Astrocyte (in vitro differentiated cells and primary cell): ENCODE measurements at regions not wholly inside any gene's neighbourhood (a gene's known extent, or its start where the extent isn't known, plus 50 kb on each side); places are given as distances from the start of the nearest gene placed in this dataset.

Experiments
- CTCF ChIP-seq: IDR thresholded peaks from 2 replicates; pipeline ENCODE4 v1.5.1; 2011; ENCODE audit warnings: low read depth, mild to moderate bottlenecking, inconsistent platforms, low read length, moderate library complexity; ENCODE audit not compliant: insufficient read depth
- EZH2 ChIP-seq: IDR thresholded peaks from 2 replicates; pipeline ENCODE4 v1.6.1; 2012; ENCODE audit warnings: mild to moderate bottlenecking, low read length, inconsistent platforms; ENCODE audit not compliant: insufficient read depth

GRCh38 chr13:31956980-31957644, 74.5 kb upstream of the FRY start:
- no peak for TF ChIP-seq CTCF
- no peak for TF ChIP-seq EZH2
